ENCODE measurements at regions not wholly inside any gene's neighbourhood (a gene's known extent, or its start where the extent isn't known, plus 50 kb on each side); places are given as distances from the start of the nearest gene placed in this dataset.

GRCh38 chr14:45705940-45706534 is 453.0 kb upstream of the MIS18BP1 start:
- Histone ChIP-seq H2AFZ (ENCODE audit: low read depth) (no peak overlapping the region), H3K4me1 (ENCODE audit: low read depth, poor library complexity, severe bottlenecking) (no peaks in the 10 kb centered on the region), H3K4me2 (no peak overlapping the region), H3K9ac (no peak overlapping the region), H3K27ac (no peak overlapping the region), H3K79me2 (ENCODE audit: insufficient read depth, low read depth) (no peaks in the 10 kb centered on the region), H3K4me3 (IDR thresholded peaks at IDR 0.05; ENCODE audit: insufficient read depth, low read depth, low read length) (no peak overlapping the region), H3K36me3 (ENCODE audit: insufficient read depth) (no peaks in the 10 kb centered on the region), H3K27me3 (ENCODE audit: insufficient read depth, low read depth) (no peaks in the 10 kb centered on the region), H4K20me1 (ENCODE audit: insufficient read depth) (no peaks in the 10 kb centered on the region)
- TF ChIP-seq, protein P1, sequence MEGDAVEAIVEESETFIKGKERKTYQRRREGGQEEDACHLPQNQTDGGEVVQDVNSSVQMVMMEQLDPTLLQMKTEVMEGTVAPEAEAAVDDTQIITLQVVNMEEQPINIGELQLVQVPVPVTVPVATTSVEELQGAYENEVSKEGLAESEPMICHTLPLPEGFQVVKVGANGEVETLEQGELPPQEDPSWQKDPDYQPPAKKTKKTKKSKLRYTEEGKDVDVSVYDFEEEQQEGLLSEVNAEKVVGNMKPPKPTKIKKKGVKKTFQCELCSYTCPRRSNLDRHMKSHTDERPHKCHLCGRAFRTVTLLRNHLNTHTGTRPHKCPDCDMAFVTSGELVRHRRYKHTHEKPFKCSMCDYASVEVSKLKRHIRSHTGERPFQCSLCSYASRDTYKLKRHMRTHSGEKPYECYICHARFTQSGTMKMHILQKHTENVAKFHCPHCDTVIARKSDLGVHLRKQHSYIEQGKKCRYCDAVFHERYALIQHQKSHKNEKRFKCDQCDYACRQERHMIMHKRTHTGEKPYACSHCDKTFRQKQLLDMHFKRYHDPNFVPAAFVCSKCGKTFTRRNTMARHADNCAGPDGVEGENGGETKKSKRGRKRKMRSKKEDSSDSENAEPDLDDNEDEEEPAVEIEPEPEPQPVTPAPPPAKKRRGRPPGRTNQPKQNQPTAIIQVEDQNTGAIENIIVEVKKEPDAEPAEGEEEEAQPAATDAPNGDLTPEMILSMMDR (conservative IDR thresholded peaks at IDR 0.05; ENCODE audit: low read depth, low read length), result no peak

GRCh38 chr14:45699471-45699870 is 446.5 kb upstream of the MIS18BP1 start:
- Histone ChIP-seq H3K27me3 (ENCODE audit: insufficient read depth, low read depth) (no peaks in the 10 kb centered on the region), H4K20me1 (ENCODE audit: insufficient read depth) (no peaks in the 10 kb centered on the region), H3K27ac (no peak overlapping the region), H3K4me3 (IDR thresholded peaks at IDR 0.05; ENCODE audit: insufficient read depth, low read depth, low read length) (no peak overlapping the region), H3K4me1 (ENCODE audit: low read depth, poor library complexity, severe bottlenecking) (no peaks in the 10 kb centered on the region), H3K36me3 (ENCODE audit: insufficient read depth) (no peaks in the 10 kb centered on the region), H3K79me2 (ENCODE audit: insufficient read depth, low read depth) (no peaks in the 10 kb centered on the region), H3K9ac (no peak overlapping the region), H2AFZ (ENCODE audit: low read depth) (no peak overlapping the region), H3K4me2 (no peak overlapping the region)
- TF ChIP-seq, protein P1 (conservative IDR thresholded peaks at IDR 0.05; ENCODE audit: low read depth, low read length), result no peak

GRCh38 chr14:45698462-45699134 is 445.6 kb upstream of the MIS18BP1 start:
- Histone ChIP-seq H3K27me3 (ENCODE audit: insufficient read depth, low read depth) (no peaks in the 10 kb centered on the region), H3K36me3 (ENCODE audit: insufficient read depth) (no peaks in the 10 kb centered on the region), H4K20me1 (ENCODE audit: insufficient read depth) (no peaks in the 10 kb centered on the region), H3K4me3 (IDR thresholded peaks at IDR 0.05; ENCODE audit: insufficient read depth, low read depth, low read length) (no peak overlapping the region), H3K4me1 (ENCODE audit: low read depth, poor library complexity, severe bottlenecking) (no peaks in the 10 kb centered on the region), H3K4me2 (no peak overlapping the region), H3K79me2 (ENCODE audit: insufficient read depth, low read depth) (no peaks in the 10 kb centered on the region), H3K27ac (no peak overlapping the region), H3K9ac (no peak overlapping the region), H2AFZ (ENCODE audit: low read depth) (no peak overlapping the region)
- TF ChIP-seq, protein P1 (conservative IDR thresholded peaks at IDR 0.05; ENCODE audit: low read depth, low read length), result no peak

GRCh38 chr14:45686771-45687170 is 433.8 kb upstream of the MIS18BP1 start:
- H3K27ac ChIP-seq, result no peak overlapping the region
- H3K79me2 ChIP-seq (ENCODE audit: insufficient read depth, low read depth), result no peaks in the 10 kb centered on the region
- TF ChIP-seq, protein P1 (conservative IDR thresholded peaks at IDR 0.05; ENCODE audit: low read depth, low read length), result no peak
- no peak overlapping the region for H3K4me3 ChIP-seq (IDR thresholded peaks at IDR 0.05; ENCODE audit: insufficient read depth, low read depth, low read length)
- H3K36me3 ChIP-seq (ENCODE audit: insufficient read depth), result no peaks in the 10 kb centered on the region
- no peaks in the 10 kb centered on the region for H4K20me1 ChIP-seq (ENCODE audit: insufficient read depth)
- H2AFZ ChIP-seq (ENCODE audit: low read depth), result no peak overlapping the region
- no peak overlapping the region for H3K4me2 ChIP-seq
- H3K9ac ChIP-seq, result no peak overlapping the region
- no peaks in the 10 kb centered on the region for H3K27me3 ChIP-seq (ENCODE audit: insufficient read depth, low read depth)
- H3K4me1 ChIP-seq (ENCODE audit: low read depth, poor library complexity, severe bottlenecking), result no peaks in the 10 kb centered on the region
